Liver (tissue), 8 donors: ENCODE measurements at regions not wholly inside any gene's neighbourhood (a gene's known extent, or its start where the extent isn't known, plus 50 kb on each side); places are given as distances from the start of the nearest gene placed in this dataset.

ENCODE experiments used
- DNase-seq: peaks from one replicate; pipeline ENCODE4 v3.0.0-alpha.2; 2017; ENCODE audit warnings: low spot score
- H3K27ac ChIP-seq, 2 donors: one replicate each; pipeline ENCODE4 v1.7.0; 2013; ENCODE audit warnings: inconsistent platforms in 2 of 2, low read length in 2 of 2, control low read depth in 1 of 2, low read depth in 1 of 2, mild to moderate bottlenecking in 1 of 2
- H3K27me3 ChIP-seq, 4 donors: one replicate each; pipeline versions ENCODE4 v1.6.1 to v1.7.0; 2013; ENCODE audit warnings: low read length in 3 of 4, inconsistent platforms in 1 of 4, mild to moderate bottlenecking in 1 of 4, moderate library complexity in 1 of 4; ENCODE audit not compliant: control insufficient read depth in 4 of 4, insufficient read depth in 4 of 4
- H3K36me3 ChIP-seq, 4 donors: one replicate each; pipeline versions ENCODE4 v1.6.1 to v1.7.0; 2013; ENCODE audit warnings: low read length in 3 of 4, mild to moderate bottlenecking in 3 of 4, low read depth in 1 of 4, moderate library complexity in 1 of 4; ENCODE audit not compliant: control insufficient read depth in 4 of 4, insufficient read depth in 3 of 4
- H3K4me1 ChIP-seq, 4 donors: one replicate each; pipeline versions ENCODE4 v1.6.1 to v1.7.0; 2013; ENCODE audit warnings: low read length in 3 of 4, mild to moderate bottlenecking in 3 of 4, moderate library complexity in 1 of 4; ENCODE audit not compliant: control insufficient read depth in 4 of 4, insufficient read depth in 4 of 4
- H3K4me3 ChIP-seq, 3 donors: one replicate each; pipeline versions ENCODE4 v1.6.1 to v1.7.0; 2013; ENCODE audit warnings: low read length in 3 of 3, control low read depth in 1 of 3, low read depth in 1 of 3, mild to moderate bottlenecking in 1 of 3
- H3K9ac ChIP-seq, 2 donors: one replicate each; pipeline ENCODE4 v1.7.0; 2013; ENCODE audit warnings: low read length in 2 of 2, mild to moderate bottlenecking in 2 of 2, moderate library complexity in 2 of 2, control low read depth in 1 of 2, low read depth in 1 of 2
- H3K9me3 ChIP-seq, 4 donors: one replicate each; pipeline versions ENCODE4 v1.6.1 to v1.7.0; 2013; ENCODE audit warnings: low read length in 3 of 4; ENCODE audit not compliant: control insufficient read depth in 4 of 4
- ATF3 ChIP-seq: IDR thresholded peaks from 2 replicates; pipeline ENCODE4 v1.6.1; 2016; ENCODE audit warnings: antibody characterized with exemption
- CTCF ChIP-seq: fragments of 150-350 bp; IDR thresholded peaks from 2 replicates; pipeline ENCODE4 v1.5.1; 2017; ENCODE audit warnings: improper control_type of control experiment, low read depth, low read length; ENCODE audit not compliant: missing input control
- EGR1 ChIP-seq, 2 donors: IDR thresholded peaks; 2 replicates each; pipeline ENCODE4 v1.6.1; 2016 to 2018; ENCODE audit warnings: antibody characterized with exemption in 2 of 2, low read depth in 2 of 2
- HNF4A ChIP-seq, 2 donors: conservative IDR thresholded peaks; 2 replicates each; pipeline ENCODE4 v1.6.1; 2016; ENCODE audit warnings: antibody characterized with exemption in 2 of 2, mild to moderate bottlenecking in 2 of 2
- JUND ChIP-seq, 2 donors: IDR thresholded peaks; 2 replicates each; pipeline ENCODE4 v1.6.1; 2016; ENCODE audit warnings: antibody characterized with exemption in 2 of 2
- MAX ChIP-seq: IDR thresholded peaks from 2 replicates; pipeline ENCODE4 v1.6.1; 2016; ENCODE audit warnings: antibody characterized with exemption
- NR2F2 ChIP-seq: IDR thresholded peaks from 2 replicates; pipeline ENCODE4 v1.6.1; 2016; ENCODE audit warnings: antibody characterized with exemption
- RAD21 ChIP-seq, 2 donors: IDR thresholded peaks; 2 replicates each; pipeline ENCODE4 v1.6.1; 2016; ENCODE audit warnings: antibody characterized with exemption in 2 of 2, mild to moderate bottlenecking in 2 of 2
- RXRA ChIP-seq, 2 donors: IDR thresholded peaks; 2 replicates each; pipeline ENCODE4 v1.6.1; 2017 to 2018; ENCODE audit warnings: antibody characterized with exemption in 2 of 2, mild to moderate bottlenecking in 1 of 2
- SP1 ChIP-seq: IDR thresholded peaks from 2 replicates; pipeline ENCODE4 v1.6.1; 2018; ENCODE audit warnings: antibody characterized with exemption, mild to moderate bottlenecking
- TAF1 ChIP-seq: conservative IDR thresholded peaks from 2 replicates; pipeline ENCODE4 v1.6.1; 2016; ENCODE audit warnings: antibody characterized with exemption, mild to moderate bottlenecking
- YY1 ChIP-seq: IDR thresholded peaks from 2 replicates; pipeline ENCODE4 v1.6.1; 2016; ENCODE audit warnings: antibody characterized with exemption, mild to moderate bottlenecking
- ZBTB33 ChIP-seq: IDR thresholded peaks from 2 replicates; pipeline ENCODE4 v1.6.1; 2016; ENCODE audit warnings: antibody characterized with exemption
- WGBS: extraction: QIAGEN DNeasy Blood & Tissue Kit; methylation state at CpG from one replicate; pipeline ENCODE4 v1.1.7; 2013; 5-methylcytosine and 5-hydroxymethylcytosine counted together
- donor health status: healthy.
- donor health status: healthy.
- donor health status: healthy.
- donor health status: healthy.
- donor health status: healthy.

GRCh38 chr6:37109714-37110499, 60.0 kb upstream of the PIM1 start:
- Histone ChIP-seq H3K9me3 (no peaks in the 10 kb centered on the region), H3K4me3 (no peak overlapping the region), H3K27me3 (no peaks in the 10 kb centered on the region), H3K36me3 (no peaks in the 10 kb centered on the region), H3K27ac (no peak overlapping the region), H3K9ac (no peak overlapping the region), H3K4me1 (peaks cover 2 to 12% (median 8%) of the 10 kb centered on the region in 4 donors)
- WGBS, result 90% methylated on average over 13 of the region's 13 CpGs
- TF ChIP-seq SP1, result no peak
- no peak for TF ChIP-seq TAF1
- TF ChIP-seq EGR1 (IDR thresholded peaks at IDR 0.05; ENCODE audit: low read depth in 2 of 2), result no peak
- TF ChIP-seq ATF3, result no peak
- DNase-seq, result peak; percentile 80

DNA sequence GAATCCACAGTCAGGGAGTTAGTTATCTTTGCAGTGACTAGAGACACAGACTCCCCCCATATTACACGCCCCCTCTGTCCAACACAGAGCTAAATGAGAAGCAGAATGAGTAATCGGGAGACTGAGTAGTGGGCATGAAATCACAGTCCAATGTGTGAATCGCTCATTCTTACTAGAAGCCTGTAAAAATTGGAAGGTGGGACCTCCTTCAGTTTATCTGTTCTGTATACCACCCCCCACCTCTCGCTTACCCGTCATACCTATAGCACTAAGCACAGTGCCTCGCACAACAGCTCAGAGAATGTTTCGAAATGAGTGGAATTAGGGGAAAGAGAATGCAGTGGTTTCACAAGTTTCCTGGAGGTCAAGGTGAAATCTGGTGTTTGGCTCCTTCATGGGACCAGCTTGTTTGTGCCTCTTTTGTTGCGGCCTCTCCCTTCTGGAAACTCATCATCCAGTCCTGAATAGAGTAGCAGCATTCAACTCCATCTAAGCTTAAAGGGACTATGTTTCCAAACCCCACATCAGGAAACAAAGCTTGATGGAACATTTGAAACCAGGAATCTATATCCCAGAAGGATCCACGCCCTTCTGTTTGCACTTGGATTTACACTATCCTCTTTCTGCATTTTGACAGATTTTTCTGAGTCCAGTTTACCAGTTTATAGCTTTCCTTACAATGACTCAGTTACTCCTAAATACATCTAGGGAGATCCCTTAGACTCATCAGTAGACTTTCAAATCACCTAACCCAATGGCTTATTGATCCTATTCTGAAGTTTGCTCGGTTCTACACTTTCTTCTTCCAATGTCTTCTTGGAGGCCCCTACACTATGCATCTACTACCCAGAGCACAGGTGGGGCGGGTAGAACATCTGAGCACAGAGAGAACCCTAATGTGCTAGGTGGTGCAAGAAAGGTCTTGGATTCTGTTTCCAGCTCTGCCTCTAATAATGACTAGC, 59.2 kb upstream of the PIM1 start:
- WGBS, result 84% methylated on average over 11 of the region's 11 CpGs
- Histone ChIP-seq H3K9ac (no peak overlapping the region), H3K4me1 (peaks cover 2 to 12% (median 8%) of the 10 kb centered on the region in 4 donors), H3K27ac (no peak overlapping the region), H3K9me3 (no peaks in the 10 kb centered on the region), H3K27me3 (no peaks in the 10 kb centered on the region), H3K36me3 (no peaks in the 10 kb centered on the region), H3K4me3 (no peak overlapping the region)
- DNase-seq, result no peak
- peak in 1 of 2 donors; percentile 9 for TF ChIP-seq RAD21 (IDR thresholded peaks at IDR 0.05)
- no peak for TF ChIP-seq CTCF
- TF ChIP-seq YY1, result no peak
- TF ChIP-seq MAX, result no peak
- TF ChIP-seq NR2F2, result no peak
- no peak for TF ChIP-seq JUND (IDR thresholded peaks at IDR 0.05)
- TF ChIP-seq RXRA (IDR thresholded peaks at IDR 0.05), result peak; percentile 35
- no peak for TF ChIP-seq TAF1
- no peak for TF ChIP-seq ZBTB33
- TF ChIP-seq HNF4A (conservative IDR thresholded peaks at IDR 0.05), result peak; percentile 6 to 27
